H1 (cell line): ENCODE measurements at regions not wholly inside any gene's neighbourhood (a gene's known extent, or its start where the extent isn't known, plus 50 kb on each side); places are given as distances from the start of the nearest gene placed in this dataset.
A peak's percentile ranks its signal among the peaks of the same experiment; 100 is the strongest.

Source experiments
- CTCF ChIA-PET: fragments of 300-600 bp; sonication (Branson Sonifier 250); formaldehyde crosslinking; loops from one replicate; lab custom pipeline; 2021; ENCODE audit not compliant: partially characterized antibody; lab: Charles Lee
- POLR2A ChIA-PET: fragments of 300-600 bp; sonication (Branson Sonifier 250); formaldehyde crosslinking; loops from one replicate; lab custom pipeline; 2021; ENCODE audit warnings: inconsistent platforms; ENCODE audit not compliant: partially characterized antibody; lab: Charles Lee
- DNase-seq, 2 experiments: peaks; one replicate each; pipeline versions ENCODE4 v3.0.0 to v3.0.0-alpha.2; 2010 to 2022; ENCODE audit warnings: low spot score in 2 of 2, low read depth in 1 of 2, mixed read lengths in 1 of 2
- FAIRE-seq: peaks from 2 replicates; lab custom pipeline; 2011; peaks lifted over from hg19 to GRCh38; lab: Jason Lieb, UNC
- H2AFZ ChIP-seq: 2 replicates; pipeline ENCODE4 v1.8.1; 2012; ENCODE audit warnings: low read length, inconsistent platforms
- H2AK5ac ChIP-seq: 2 replicates; pipeline ENCODE4 v1.6.1; 2013; ENCODE audit warnings: low read depth, low read length
- H2BK120ac ChIP-seq: replicated peaks from 2 replicates; pipeline ENCODE3; 2013; ENCODE audit warnings: low read depth, low read length, inconsistent platforms
- H2BK12ac ChIP-seq: 2 replicates; pipeline ENCODE4 v1.6.1; 2013; ENCODE audit warnings: low read depth, low read length
- H2BK15ac ChIP-seq: 2 replicates; pipeline ENCODE4 v1.6.1; 2013; ENCODE audit warnings: low read length
- H2BK20ac ChIP-seq: 2 replicates; pipeline ENCODE4 v1.6.1; 2013; ENCODE audit warnings: low read length
- H2BK5ac ChIP-seq: 2 replicates; pipeline ENCODE4 v1.6.1; 2013; ENCODE audit warnings: low read depth, low read length
- H3K14ac ChIP-seq: 2 replicates; pipeline ENCODE4 v1.6.1; 2013; ENCODE audit warnings: inconsistent platforms; ENCODE audit not compliant: insufficient read length
- H3K18ac ChIP-seq: 2 replicates; pipeline ENCODE4 v1.6.1; 2013; ENCODE audit warnings: low read length; ENCODE audit errors: extremely low read depth
- H3K23ac ChIP-seq: 2 replicates; pipeline ENCODE4 v1.6.1; 2013; ENCODE audit warnings: inconsistent platforms; ENCODE audit not compliant: insufficient read length
- H3K23me2 ChIP-seq: 2 replicates; pipeline ENCODE4 v1.6.1; 2013; ENCODE audit warnings: low read depth, low read length
- H3K27ac ChIP-seq: 2 replicates; pipeline ENCODE4 v1.6.1; 2011; ENCODE audit warnings: low read depth, low read length, inconsistent platforms
- H3K27me3 ChIP-seq, 4 experiments: replicated peaks in 1 of 4; 1 replicate in 1 of 4; 2 replicates in 3 of 4; pipeline versions ENCODE4 v1.6.1 to v1.8.1; 2011 to 2013; ENCODE audit warnings: low read length in 3 of 4, mild to moderate bottlenecking in 3 of 4, inconsistent platforms in 2 of 4, mixed read lengths in 2 of 4, moderate library complexity in 1 of 4; ENCODE audit not compliant: control insufficient read depth in 3 of 4, insufficient read depth in 3 of 4; ENCODE audit errors: extremely low read depth in 1 of 4
- H3K36me3 ChIP-seq, 4 experiments: 2 replicates each; pipeline versions ENCODE4 v1.6.1 to v1.8.1; 2011 to 2013; ENCODE audit warnings: mild to moderate bottlenecking in 4 of 4, low read length in 3 of 4, moderate library complexity in 2 of 4, control low read depth in 1 of 4, inconsistent platforms in 1 of 4; ENCODE audit not compliant: insufficient read depth in 4 of 4, control insufficient read depth in 2 of 4
- H3K4ac ChIP-seq: replicated peaks from 2 replicates; pipeline ENCODE3; 2013; ENCODE audit warnings: low read length, low read depth, mixed read lengths, inconsistent platforms; ENCODE audit not compliant: insufficient read length
- H3K4me1 ChIP-seq, 4 experiments: replicated peaks in 1 of 4; 1 replicate in 1 of 4; 2 replicates in 3 of 4; pipeline versions ENCODE4 v1.6.1 to v1.8.1; 2011 to 2013; ENCODE audit warnings: low read length in 3 of 4, inconsistent platforms in 2 of 4, mixed read lengths in 1 of 4; ENCODE audit not compliant: insufficient read depth in 4 of 4, control insufficient read depth in 3 of 4
- H3K4me2 ChIP-seq, 2 experiments: 2 replicates each; pipeline versions ENCODE4 v1.6.1 to v1.8.1; 2011 to 2013; ENCODE audit warnings: low read depth in 2 of 2, low read length in 2 of 2, control low read depth in 1 of 2, inconsistent platforms in 1 of 2, mild to moderate bottlenecking in 1 of 2; ENCODE audit not compliant: insufficient read depth in 1 of 2
- H3K4me3 ChIP-seq, 4 experiments: fragments of 200-600, 300-600 bp in 1 of 4; sonication (generic), shearing (Covaris generic), sonication (Bioruptor Twin) in 1 of 4; 2 replicates each; pipeline versions ENCODE4 v1.5.1 to v1.8.1; 2011 to 2016; ENCODE audit warnings: low read length in 4 of 4, low read depth in 3 of 4, control low read depth in 2 of 4, inconsistent platforms in 2 of 4, mild to moderate bottlenecking in 2 of 4, mixed read lengths in 1 of 4, moderate library complexity in 1 of 4; ENCODE audit not compliant: insufficient read depth in 2 of 4; ENCODE audit errors: extremely low read depth in 1 of 4
- H3K56ac ChIP-seq: replicated peaks from 2 replicates; pipeline ENCODE3; 2013; ENCODE audit warnings: low read depth, mild to moderate bottlenecking, mixed read lengths, low read length, inconsistent platforms; ENCODE audit not compliant: insufficient read length
- H3K79me1 ChIP-seq: 2 replicates; pipeline ENCODE4 v1.6.1; 2013; ENCODE audit warnings: low read depth, low read length, control low read depth
- H3K79me2 ChIP-seq, 2 experiments: 2 replicates each; pipeline versions ENCODE4 v1.6.1 to v1.8.1; 2012 to 2013; ENCODE audit warnings: low read length in 2 of 2, mild to moderate bottlenecking in 2 of 2, inconsistent platforms in 1 of 2; ENCODE audit not compliant: insufficient read depth in 2 of 2, control insufficient read depth in 1 of 2
- H3K9ac ChIP-seq, 4 experiments: replicated peaks in 1 of 4; 1 replicate in 1 of 4; 2 replicates in 3 of 4; pipeline versions ENCODE4 v1.6.1 to v1.8.1; 2011 to 2013; ENCODE audit warnings: low read depth in 3 of 4, low read length in 3 of 4, control low read depth in 2 of 4, mild to moderate bottlenecking in 2 of 4, moderate library complexity in 2 of 4, inconsistent platforms in 1 of 4; ENCODE audit errors: extremely low read depth in 1 of 4
- H3K9me3 ChIP-seq, 2 experiments: 2 replicates each; pipeline versions ENCODE4 v1.6.1 to v1.8.1; 2012 to 2013; ENCODE audit warnings: mild to moderate bottlenecking in 2 of 2, moderate library complexity in 2 of 2, control low read depth in 1 of 2, inconsistent platforms in 1 of 2, low read depth in 1 of 2, low read length in 1 of 2, mixed read lengths in 1 of 2; ENCODE audit not compliant: insufficient read depth in 2 of 2
- H4K20me1 ChIP-seq, 2 experiments: replicated peaks in 1 of 2; 2 replicates each; pipeline versions ENCODE3 to v1.8.1; 2011 to 2013; ENCODE audit warnings: inconsistent platforms in 2 of 2, low read length in 2 of 2, mild to moderate bottlenecking in 1 of 2; ENCODE audit not compliant: insufficient read depth in 2 of 2, control insufficient read depth in 1 of 2
- H4K5ac ChIP-seq: 2 replicates; pipeline ENCODE4 v1.6.1; 2013; ENCODE audit warnings: low read length, low read depth, mixed read lengths, inconsistent platforms; ENCODE audit not compliant: insufficient read length
- H4K8ac ChIP-seq: 2 replicates; pipeline ENCODE4 v1.8.0; 2013; ENCODE audit warnings: mild to moderate bottlenecking, moderate library complexity, low read length, inconsistent platforms; ENCODE audit not compliant: insufficient read depth; ENCODE audit errors: extremely low read depth
- H4K91ac ChIP-seq: replicated peaks from 2 replicates; pipeline ENCODE3; 2013; ENCODE audit warnings: low read length, mixed read lengths, inconsistent platforms; ENCODE audit not compliant: insufficient read length
- ATF2 ChIP-seq: IDR thresholded peaks from 2 replicates; pipeline ENCODE4 v1.6.1; 2012; ENCODE audit warnings: low read length, inconsistent platforms
- BRCA1 ChIP-seq: IDR thresholded peaks from 2 replicates; pipeline ENCODE4 v1.6.1; 2012; ENCODE audit warnings: low read depth, low read length, improper control_type of control experiment
- CBX5 ChIP-seq: fragments of 300-800, 300-1000 bp; sonication (generic); IDR thresholded peaks from 2 replicates; pipeline ENCODE4 v1.7.1; 2016; ENCODE audit warnings: antibody characterized with exemption, low read length, low read depth
- CREB1 ChIP-seq: IDR thresholded peaks from 2 replicates; pipeline ENCODE4 v1.6.1; 2012; ENCODE audit warnings: inconsistent platforms
- E2F6 ChIP-seq: IDR thresholded peaks from 2 replicates; pipeline ENCODE4 v1.6.1; 2012; ENCODE audit warnings: inconsistent platforms
- HDAC6 ChIP-seq: IDR thresholded peaks from one replicate; pipeline ENCODE4 v1.7.1; 2012; ENCODE audit warnings: low read depth, mild to moderate bottlenecking, inconsistent platforms, low read length, moderate library complexity
- KDM1A ChIP-seq: fragments of 200-600, 300-600 bp; sonication (generic); IDR thresholded peaks from 2 replicates; pipeline ENCODE4 v1.7.1; 2016; ENCODE audit warnings: mild to moderate bottlenecking, low read length, borderline replicate concordance
- MAFK ChIP-seq: IDR thresholded peaks from 2 replicates; pipeline ENCODE4 v1.6.1; 2012; ENCODE audit warnings: low read depth, mild to moderate bottlenecking, improper control_type of control experiment, low read length
- NRF1 ChIP-seq: IDR thresholded peaks from 2 replicates; pipeline ENCODE4 v1.6.1; 2011; ENCODE audit warnings: mild to moderate bottlenecking, low read depth, low read length, improper control_type of control experiment
- POLR2AphosphoS5 ChIP-seq: IDR thresholded peaks from 2 replicates; pipeline ENCODE4 v1.6.1; 2011; ENCODE audit warnings: low read depth, low read length
- RFX5 ChIP-seq: IDR thresholded peaks from 2 replicates; pipeline ENCODE4 v1.6.1; 2011; ENCODE audit warnings: low read depth, low read length, improper control_type of control experiment, borderline replicate concordance
- RXRA ChIP-seq: IDR thresholded peaks from 2 replicates; pipeline ENCODE4 v1.6.1; 2011; ENCODE audit warnings: low read depth, mild to moderate bottlenecking, low read length, moderate library complexity; ENCODE audit not compliant: insufficient read depth
- SIN3A ChIP-seq, 2 experiments: IDR thresholded peaks in 1 of 2; conservative IDR thresholded peaks in 1 of 2; 2 replicates each; pipeline ENCODE4 v1.6.1; 2011 to 2012; ENCODE audit warnings: low read length in 2 of 2, improper control_type of control experiment in 1 of 2, low read depth in 1 of 2, mild to moderate bottlenecking in 1 of 2
- WGBS, 2 experiments: shearing (Covaris generic) in 1 of 2; methylation state at CpG; one replicate each; pipeline versions ENCODE4 v1.1.6 to v1.1.7; 2013 to 2015; ENCODE audit warnings: low lambda C conversion rate in 2 of 2, mixed read lengths in 2 of 2, inconsistent platforms in 1 of 2, low coverage in 1 of 2, missing lambda C conversion rate in 1 of 2; ENCODE audit not compliant: insufficient replicate concordance in 2 of 2, insufficient coverage in 1 of 2, insufficient read length in 1 of 2; ENCODE audit errors: extremely low coverage in 1 of 2, missing lambda C conversion rate in 1 of 2; 5-methylcytosine and 5-hydroxymethylcytosine counted together

- Histone ChIP-seq H2BK15ac (no peak overlapping the region), H2BK5ac (no peak overlapping the region), H2AFZ (no peak overlapping the region), H3K18ac (no peak overlapping the region), H4K20me1 (peaks cover 0 to 1% of the 10 kb centered on the region in 2 experiments), H3K4me3 (no peak overlapping the region), H3K23me2 (peaks cover 13% of the 10 kb centered on the region; the same call in 1 of the 2 replicates), H2BK120ac (no peak overlapping the region), H3K27me3 (no peaks in the 10 kb centered on the region; a peak in 1 of 7 replicates), H3K9ac (no peak overlapping the region), H3K56ac (peak overlapping the region; percentile 82), H2BK20ac (no peak overlapping the region), H3K79me1 (no peaks in the 10 kb centered on the region), H3K27ac (no peak overlapping the region), H2AK5ac (no peak overlapping the region), H3K4ac (no peak overlapping the region), H3K23ac (no peak overlapping the region), H3K4me1 (no peaks in the 10 kb centered on the region), H3K4me2 (no peak overlapping the region), H3K36me3 (no peaks in the 10 kb centered on the region), H3K14ac (no peak overlapping the region), H3K9me3 (peaks cover 0 to 10% of the 10 kb centered on the region in 2 experiments; a peak in 3 of 4 replicates), H2BK12ac (no peak overlapping the region), H4K5ac (no peak overlapping the region), H4K91ac (no peak overlapping the region), H3K79me2 (no peaks in the 10 kb centered on the region), H4K8ac (no peak overlapping the region)
- ChIA-PET CTCF (no interaction called here), POLR2A (no interaction called here)
- WGBS, 2 experiments, result 100% methylated on average over 1 of the region's 2 CpGs; no CpG with 5 or more reads in 1 of the 2 experiments
- FAIRE-seq, result no peak
- DNase-seq, result no peak
- TF ChIP-seq MAFK (no peak), ATF2 (no peak), E2F6 (no peak), POLR2AphosphoS5 (no peak), SIN3A (conservative IDR thresholded peaks at IDR 0.05 in 1 of 2, IDR thresholded peaks at IDR 0.05 in 1 of 2; ENCODE audit: low read depth in 1 of 2, low read length in 2 of 2) (no peak), HDAC6 (no peak), BRCA1 (no peak), RFX5 (no peak), NRF1 (no peak), CREB1 (no peak), CBX5 (no peak), KDM1A (no peak), RXRA (no peak)
Measured at GRCh38 chr4:1476140-1476513, 69.9 kb upstream of the NKX1-1 start.
